Fibroblast of lung (primary cell): ENCODE measurements at regions not wholly inside any gene's neighbourhood (a gene's known extent, or its start where the extent isn't known, plus 50 kb on each side); places are given as distances from the start of the nearest gene placed in this dataset.

Experiments
- EZH2 ChIP-seq: IDR thresholded peaks from 2 replicates; pipeline ENCODE4 v1.5.1; 2012; ENCODE audit warnings: low read length, control low read depth, mild to moderate bottlenecking; ENCODE audit errors: missing control alignments
- TF ChIP-seq, protein P1 (sequence below), 2 donors: IDR thresholded peaks in 1 of 2; conservative IDR thresholded peaks in 1 of 2; 1 replicate in 1 of 2; 2 replicates in 1 of 2; pipeline ENCODE4 v1.5.1; 2011 to 2012; ENCODE audit warnings: low read length in 2 of 2, control low read depth in 1 of 2, inconsistent platforms in 1 of 2, low read depth in 1 of 2, mild to moderate bottlenecking in 1 of 2

DNA sequence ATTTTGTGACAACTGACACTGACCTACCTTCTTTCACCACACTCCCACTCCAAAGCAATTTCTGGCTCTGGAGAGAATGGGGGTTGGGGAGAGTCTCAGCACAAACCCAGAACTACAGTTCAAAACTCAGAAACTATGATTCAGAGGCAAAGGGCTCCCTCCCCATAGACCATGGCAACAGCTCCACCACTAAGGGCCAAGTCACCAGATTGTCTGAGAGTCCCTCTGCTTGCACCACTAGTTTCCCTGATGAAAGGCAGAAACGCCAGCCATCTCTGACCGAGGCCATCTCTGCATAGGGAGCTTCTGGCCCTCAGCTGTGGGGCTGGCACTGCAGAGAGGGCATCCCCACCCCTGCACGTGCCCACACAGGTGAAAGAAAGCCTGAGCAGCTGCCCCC lies 112.4 kb upstream of the VSTM2B start:
- TF ChIP-seq, protein P1, sequence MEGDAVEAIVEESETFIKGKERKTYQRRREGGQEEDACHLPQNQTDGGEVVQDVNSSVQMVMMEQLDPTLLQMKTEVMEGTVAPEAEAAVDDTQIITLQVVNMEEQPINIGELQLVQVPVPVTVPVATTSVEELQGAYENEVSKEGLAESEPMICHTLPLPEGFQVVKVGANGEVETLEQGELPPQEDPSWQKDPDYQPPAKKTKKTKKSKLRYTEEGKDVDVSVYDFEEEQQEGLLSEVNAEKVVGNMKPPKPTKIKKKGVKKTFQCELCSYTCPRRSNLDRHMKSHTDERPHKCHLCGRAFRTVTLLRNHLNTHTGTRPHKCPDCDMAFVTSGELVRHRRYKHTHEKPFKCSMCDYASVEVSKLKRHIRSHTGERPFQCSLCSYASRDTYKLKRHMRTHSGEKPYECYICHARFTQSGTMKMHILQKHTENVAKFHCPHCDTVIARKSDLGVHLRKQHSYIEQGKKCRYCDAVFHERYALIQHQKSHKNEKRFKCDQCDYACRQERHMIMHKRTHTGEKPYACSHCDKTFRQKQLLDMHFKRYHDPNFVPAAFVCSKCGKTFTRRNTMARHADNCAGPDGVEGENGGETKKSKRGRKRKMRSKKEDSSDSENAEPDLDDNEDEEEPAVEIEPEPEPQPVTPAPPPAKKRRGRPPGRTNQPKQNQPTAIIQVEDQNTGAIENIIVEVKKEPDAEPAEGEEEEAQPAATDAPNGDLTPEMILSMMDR (conservative IDR thresholded peaks at IDR 0.05 in 1 of 2, IDR thresholded peaks at IDR 0.05 in 1 of 2; ENCODE audit: low read depth in 1 of 2, low read length in 2 of 2) = no peak
- no peak for TF ChIP-seq EZH2
